ENCODE measurements at regions not wholly inside any gene's neighbourhood (a gene's known extent, or its start where the extent isn't known, plus 50 kb on each side); places are given as distances from the start of the nearest gene placed in this dataset.

- no peak for TF ChIP-seq ZNF184 (tag by site-specific recombination; IDR thresholded peaks at IDR 0.05)
- no peak for TF ChIP-seq ZNF555 (tag by site-specific recombination; conservative IDR thresholded peaks at IDR 0.05)
- no peak for TF ChIP-seq ZNF311 (tag by site-specific recombination; IDR thresholded peaks at IDR 0.05; ENCODE audit: borderline replicate concordance)
These were observed 1274.9 kb upstream of the SORCS1 start (continued) for GRCh38 chr10:108439397-108439796.

DNA sequence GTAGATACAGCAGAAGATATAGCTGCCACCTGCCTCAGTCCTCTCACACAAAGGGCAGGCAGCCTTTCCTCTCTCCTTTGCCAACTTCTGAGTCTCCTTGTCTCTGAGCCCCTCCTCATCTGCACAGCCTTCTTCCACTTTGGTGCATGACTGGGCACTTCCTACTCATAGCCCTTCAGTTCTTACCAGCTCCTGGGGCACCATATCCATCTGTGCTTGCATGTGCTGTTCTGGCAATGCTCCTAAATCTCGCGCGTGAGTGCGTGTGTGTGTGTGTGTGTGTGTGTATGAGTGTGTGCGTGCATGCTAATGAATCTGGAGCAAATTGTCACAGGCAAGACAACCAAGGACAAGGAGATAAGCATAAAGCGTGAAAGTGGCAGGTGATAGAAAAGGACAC, 1271.6 kb upstream of the SORCS1 start:
- H3K9me3 ChIP-seq (ENCODE audit: control insufficient read depth, insufficient read depth, low read depth, low read length) = no peaks in the 10 kb centered on the region
- CTCF ChIA-PET = interaction anchor here (0.7 kb wide), 1 partner anchor 196 kb away, joined by 4 read pairs; no protein-coding TSS in a partner anchor
- H3K4me3 ChIP-seq (ENCODE audit: low read depth, low read length) = no peak overlapping the region
- TF ChIP-seq ZNF211 (tag by site-specific recombination; IDR thresholded peaks at IDR 0.05; ENCODE audit: low read depth) = no peak
- no peak for TF ChIP-seq ZNF830 (tag by site-specific recombination; IDR thresholded peaks at IDR 0.05; ENCODE audit: low read depth)
- no peak for TF ChIP-seq ZXDB (tag by site-specific recombination; IDR thresholded peaks at IDR 0.05)
- no peak for TF ChIP-seq ZNF629 (tag by site-specific recombination; IDR thresholded peaks at IDR 0.05)
- TF ChIP-seq SP2 (tag by site-specific recombination; IDR thresholded peaks at IDR 0.05) = no peak
- no peak for TF ChIP-seq IKZF3 (tag by site-specific recombination; IDR thresholded peaks at IDR 0.05)
- TF ChIP-seq, protein P1, sequence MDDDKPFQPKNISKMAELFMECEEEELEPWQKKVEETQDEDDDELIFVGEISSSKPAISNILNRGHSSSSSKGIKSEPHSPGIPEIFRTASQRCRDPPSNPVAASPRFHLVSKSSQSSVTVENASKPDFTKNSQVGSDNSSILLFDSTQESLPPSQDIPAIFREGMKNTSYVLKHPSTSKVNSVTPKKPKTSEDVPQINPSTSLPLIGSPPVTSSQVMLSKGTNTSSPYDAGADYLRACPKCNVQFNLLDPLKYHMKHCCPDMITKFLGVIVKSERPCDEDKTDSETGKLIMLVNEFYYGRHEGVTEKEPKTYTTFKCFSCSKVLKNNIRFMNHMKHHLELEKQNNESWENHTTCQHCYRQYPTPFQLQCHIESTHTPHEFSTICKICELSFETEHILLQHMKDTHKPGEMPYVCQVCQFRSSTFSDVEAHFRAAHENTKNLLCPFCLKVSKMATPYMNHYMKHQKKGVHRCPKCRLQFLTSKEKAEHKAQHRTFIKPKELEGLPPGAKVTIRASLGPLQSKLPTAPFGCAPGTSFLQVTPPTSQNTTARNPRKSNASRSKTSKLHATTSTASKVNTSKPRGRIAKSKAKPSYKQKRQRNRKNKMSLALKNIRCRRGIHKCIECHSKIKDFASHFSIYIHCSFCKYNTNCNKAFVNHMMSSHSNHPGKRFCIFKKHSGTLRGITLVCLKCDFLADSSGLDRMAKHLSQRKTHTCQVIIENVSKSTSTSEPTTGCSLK (tag by site-specific recombination; IDR thresholded peaks at IDR 0.05) = no peak
- TF ChIP-seq SCRT1 (tag by site-specific recombination; IDR thresholded peaks at IDR 0.05; ENCODE audit: borderline replicate concordance) = no peak
- no peak for TF ChIP-seq MYNN (tag by site-specific recombination; IDR thresholded peaks at IDR 0.05; ENCODE audit: borderline replicate concordance)
- no peak for TF ChIP-seq OSR2 (tag by site-specific recombination; IDR thresholded peaks at IDR 0.05)
- TF ChIP-seq, protein P2, sequence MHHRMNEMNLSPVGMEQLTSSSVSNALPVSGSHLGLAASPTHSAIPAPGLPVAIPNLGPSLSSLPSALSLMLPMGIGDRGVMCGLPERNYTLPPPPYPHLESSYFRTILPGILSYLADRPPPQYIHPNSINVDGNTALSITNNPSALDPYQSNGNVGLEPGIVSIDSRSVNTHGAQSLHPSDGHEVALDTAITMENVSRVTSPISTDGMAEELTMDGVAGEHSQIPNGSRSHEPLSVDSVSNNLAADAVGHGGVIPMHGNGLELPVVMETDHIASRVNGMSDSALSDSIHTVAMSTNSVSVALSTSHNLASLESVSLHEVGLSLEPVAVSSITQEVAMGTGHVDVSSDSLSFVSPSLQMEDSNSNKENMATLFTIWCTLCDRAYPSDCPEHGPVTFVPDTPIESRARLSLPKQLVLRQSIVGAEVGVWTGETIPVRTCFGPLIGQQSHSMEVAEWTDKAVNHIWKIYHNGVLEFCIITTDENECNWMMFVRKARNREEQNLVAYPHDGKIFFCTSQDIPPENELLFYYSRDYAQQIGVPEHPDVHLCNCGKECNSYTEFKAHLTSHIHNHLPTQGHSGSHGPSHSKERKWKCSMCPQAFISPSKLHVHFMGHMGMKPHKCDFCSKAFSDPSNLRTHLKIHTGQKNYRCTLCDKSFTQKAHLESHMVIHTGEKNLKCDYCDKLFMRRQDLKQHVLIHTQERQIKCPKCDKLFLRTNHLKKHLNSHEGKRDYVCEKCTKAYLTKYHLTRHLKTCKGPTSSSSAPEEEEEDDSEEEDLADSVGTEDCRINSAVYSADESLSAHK (tag by site-specific recombination; IDR thresholded peaks at IDR 0.05) = no peak
- TF ChIP-seq, protein P3, sequence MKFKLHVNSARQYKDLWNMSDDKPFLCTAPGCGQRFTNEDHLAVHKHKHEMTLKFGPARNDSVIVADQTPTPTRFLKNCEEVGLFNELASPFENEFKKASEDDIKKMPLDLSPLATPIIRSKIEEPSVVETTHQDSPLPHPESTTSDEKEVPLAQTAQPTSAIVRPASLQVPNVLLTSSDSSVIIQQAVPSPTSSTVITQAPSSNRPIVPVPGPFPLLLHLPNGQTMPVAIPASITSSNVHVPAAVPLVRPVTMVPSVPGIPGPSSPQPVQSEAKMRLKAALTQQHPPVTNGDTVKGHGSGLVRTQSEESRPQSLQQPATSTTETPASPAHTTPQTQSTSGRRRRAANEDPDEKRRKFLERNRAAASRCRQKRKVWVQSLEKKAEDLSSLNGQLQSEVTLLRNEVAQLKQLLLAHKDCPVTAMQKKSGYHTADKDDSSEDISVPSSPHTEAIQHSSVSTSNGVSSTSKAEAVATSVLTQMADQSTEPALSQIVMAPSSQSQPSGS (tag by site-specific recombination; IDR thresholded peaks at IDR 0.05; ENCODE audit: low read depth) = no peak
- TF ChIP-seq, protein P4, sequence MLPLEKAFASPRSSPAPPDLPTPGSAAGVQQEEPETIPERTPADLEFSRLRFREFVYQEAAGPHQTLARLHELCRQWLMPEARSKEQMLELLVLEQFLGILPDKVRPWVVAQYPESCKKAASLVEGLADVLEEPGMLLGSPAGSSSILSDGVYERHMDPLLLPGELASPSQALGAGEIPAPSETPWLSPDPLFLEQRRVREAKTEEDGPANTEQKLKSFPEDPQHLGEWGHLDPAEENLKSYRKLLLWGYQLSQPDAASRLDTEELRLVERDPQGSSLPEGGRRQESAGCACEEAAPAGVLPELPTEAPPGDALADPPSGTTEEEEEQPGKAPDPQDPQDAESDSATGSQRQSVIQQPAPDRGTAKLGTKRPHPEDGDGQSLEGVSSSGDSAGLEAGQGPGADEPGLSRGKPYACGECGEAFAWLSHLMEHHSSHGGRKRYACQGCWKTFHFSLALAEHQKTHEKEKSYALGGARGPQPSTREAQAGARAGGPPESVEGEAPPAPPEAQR (tag by site-specific recombination; IDR thresholded peaks at IDR 0.05) = no peak
- no peak for TF ChIP-seq PRDM2 (tag by site-specific recombination; IDR thresholded peaks at IDR 0.05; ENCODE audit: borderline replicate concordance)
- TF ChIP-seq, protein P5, sequence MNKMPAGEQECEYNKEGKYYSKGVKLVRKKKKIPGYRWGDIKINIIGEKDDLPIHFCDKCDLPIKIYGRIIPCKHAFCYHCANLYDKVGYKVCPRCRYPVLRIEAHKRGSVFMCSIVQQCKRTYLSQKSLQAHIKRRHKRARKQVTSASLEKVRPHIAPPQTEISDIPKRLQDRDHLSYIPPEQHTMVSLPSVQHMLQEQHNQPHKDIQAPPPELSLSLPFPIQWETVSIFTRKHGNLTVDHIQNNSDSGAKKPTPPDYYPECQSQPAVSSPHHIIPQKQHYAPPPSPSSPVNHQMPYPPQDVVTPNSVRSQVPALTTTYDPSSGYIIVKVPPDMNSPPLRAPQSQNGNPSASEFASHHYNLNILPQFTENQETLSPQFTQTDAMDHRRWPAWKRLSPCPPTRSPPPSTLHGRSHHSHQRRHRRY (tag by site-specific recombination; IDR thresholded peaks at IDR 0.05) = no peak
- TF ChIP-seq ZNF600 (tag by site-specific recombination; IDR thresholded peaks at IDR 0.05) = no peak
- no peak for TF ChIP-seq ZNF449 (tag by site-specific recombination; IDR thresholded peaks at IDR 0.05)
- no peaks in the 10 kb centered on the region for H3K36me3 ChIP-seq (ENCODE audit: control insufficient read depth in 2 of 2, insufficient read depth in 1 of 2, low read length in 2 of 2)
- H3K27ac ChIP-seq (ENCODE audit: extremely low read depth, low read depth, low read length) = no peak overlapping the region
- H3K4me1 ChIP-seq (ENCODE audit: control insufficient read depth, insufficient read depth, low read length) = no peaks in the 10 kb centered on the region
- POLR2A ChIA-PET = no interaction called here
